ENCODE measurements at regions not wholly inside any gene's neighbourhood (a gene's known extent, or its start where the extent isn't known, plus 50 kb on each side); places are given as distances from the start of the nearest gene placed in this dataset.

DNA sequence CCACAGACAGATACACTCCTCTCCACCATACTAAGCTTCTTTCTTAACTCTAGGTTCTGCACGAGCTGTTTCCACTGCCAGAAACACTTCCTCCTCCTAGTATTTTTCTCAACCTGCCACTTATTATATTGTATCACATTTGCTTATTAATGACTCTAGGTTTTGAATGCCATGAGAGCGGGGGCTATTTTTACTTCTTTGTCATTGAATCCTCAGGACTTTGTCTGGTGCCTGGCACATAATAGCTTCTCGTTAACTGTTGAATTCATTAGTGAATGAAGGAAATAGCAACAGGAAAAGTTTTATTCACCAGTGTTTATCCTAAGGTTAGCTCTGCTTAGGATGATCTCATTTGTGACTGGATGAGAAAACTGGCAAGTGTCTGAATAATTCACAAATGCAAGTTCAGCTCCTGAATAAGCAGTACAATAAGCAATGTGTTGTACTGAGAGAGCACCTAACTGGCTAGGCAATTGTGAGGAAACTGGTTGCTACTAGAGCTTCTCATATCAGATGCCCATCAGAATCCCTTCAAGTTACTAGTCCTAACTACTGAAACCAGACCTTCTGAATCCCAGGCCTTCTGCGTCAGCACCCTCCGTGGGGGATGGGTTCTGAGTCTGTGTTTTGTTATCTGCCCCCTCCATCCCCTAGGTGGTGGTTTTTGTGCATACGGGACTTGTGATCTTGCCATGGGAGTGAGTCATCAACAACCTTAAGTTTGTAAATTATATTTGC, 92.7 kb downstream of the LSMEM1 start:
- TF ChIP-seq OSR1 (CRISPR knock-in tag; IDR thresholded peaks at IDR 0.05), result no peak
- TF ChIP-seq, protein P1, sequence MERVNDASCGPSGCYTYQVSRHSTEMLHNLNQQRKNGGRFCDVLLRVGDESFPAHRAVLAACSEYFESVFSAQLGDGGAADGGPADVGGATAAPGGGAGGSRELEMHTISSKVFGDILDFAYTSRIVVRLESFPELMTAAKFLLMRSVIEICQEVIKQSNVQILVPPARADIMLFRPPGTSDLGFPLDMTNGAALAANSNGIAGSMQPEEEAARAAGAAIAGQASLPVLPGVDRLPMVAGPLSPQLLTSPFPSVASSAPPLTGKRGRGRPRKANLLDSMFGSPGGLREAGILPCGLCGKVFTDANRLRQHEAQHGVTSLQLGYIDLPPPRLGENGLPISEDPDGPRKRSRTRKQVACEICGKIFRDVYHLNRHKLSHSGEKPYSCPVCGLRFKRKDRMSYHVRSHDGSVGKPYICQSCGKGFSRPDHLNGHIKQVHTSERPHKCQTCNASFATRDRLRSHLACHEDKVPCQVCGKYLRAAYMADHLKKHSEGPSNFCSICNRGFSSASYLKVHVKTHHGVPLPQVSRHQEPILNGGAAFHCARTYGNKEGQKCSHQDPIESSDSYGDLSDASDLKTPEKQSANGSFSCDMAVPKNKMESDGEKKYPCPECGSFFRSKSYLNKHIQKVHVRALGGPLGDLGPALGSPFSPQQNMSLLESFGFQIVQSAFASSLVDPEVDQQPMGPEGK (CRISPR knock-in tag; IDR thresholded peaks at IDR 0.05; ENCODE audit: borderline replicate concordance), result no peak
- TF ChIP-seq RARB (CRISPR knock-in tag; IDR thresholded peaks at IDR 0.05), result no peak
- no peak for TF ChIP-seq ZFP3 (CRISPR knock-in tag; IDR thresholded peaks at IDR 0.05)
- TF ChIP-seq, protein P2, sequence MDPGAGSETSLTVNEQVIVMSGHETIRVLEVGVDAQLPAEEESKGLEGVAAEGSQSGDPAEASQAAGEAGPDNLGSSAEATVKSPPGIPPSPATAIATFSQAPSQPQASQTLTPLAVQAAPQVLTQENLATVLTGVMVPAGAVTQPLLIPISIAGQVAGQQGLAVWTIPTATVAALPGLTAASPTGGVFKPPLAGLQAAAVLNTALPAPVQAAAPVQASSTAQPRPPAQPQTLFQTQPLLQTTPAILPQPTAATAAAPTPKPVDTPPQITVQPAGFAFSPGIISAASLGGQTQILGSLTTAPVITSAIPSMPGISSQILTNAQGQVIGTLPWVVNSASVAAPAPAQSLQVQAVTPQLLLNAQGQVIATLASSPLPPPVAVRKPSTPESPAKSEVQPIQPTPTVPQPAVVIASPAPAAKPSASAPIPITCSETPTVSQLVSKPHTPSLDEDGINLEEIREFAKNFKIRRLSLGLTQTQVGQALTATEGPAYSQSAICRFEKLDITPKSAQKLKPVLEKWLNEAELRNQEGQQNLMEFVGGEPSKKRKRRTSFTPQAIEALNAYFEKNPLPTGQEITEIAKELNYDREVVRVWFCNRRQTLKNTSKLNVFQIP (CRISPR knock-in tag; IDR thresholded peaks at IDR 0.05; ENCODE audit: borderline replicate concordance, low read depth), result no peak
- TF ChIP-seq ZC3H10 (CRISPR knock-in tag; IDR thresholded peaks at IDR 0.05), result no peak
- no peak for TF ChIP-seq BACH2 (CRISPR knock-in tag; IDR thresholded peaks at IDR 0.05; ENCODE audit: borderline replicate concordance)
- no peak for TF ChIP-seq ZFP30 (CRISPR knock-in tag; IDR thresholded peaks at IDR 0.05)
- no peak for TF ChIP-seq ZNF8 (CRISPR knock-in tag; IDR thresholded peaks at IDR 0.05)
- TF ChIP-seq TOX (CRISPR knock-in tag; IDR thresholded peaks at IDR 0.05; ENCODE audit: borderline replicate concordance), result no peak; the same call in 1 of the 2 replicates
- TF ChIP-seq, protein P3, sequence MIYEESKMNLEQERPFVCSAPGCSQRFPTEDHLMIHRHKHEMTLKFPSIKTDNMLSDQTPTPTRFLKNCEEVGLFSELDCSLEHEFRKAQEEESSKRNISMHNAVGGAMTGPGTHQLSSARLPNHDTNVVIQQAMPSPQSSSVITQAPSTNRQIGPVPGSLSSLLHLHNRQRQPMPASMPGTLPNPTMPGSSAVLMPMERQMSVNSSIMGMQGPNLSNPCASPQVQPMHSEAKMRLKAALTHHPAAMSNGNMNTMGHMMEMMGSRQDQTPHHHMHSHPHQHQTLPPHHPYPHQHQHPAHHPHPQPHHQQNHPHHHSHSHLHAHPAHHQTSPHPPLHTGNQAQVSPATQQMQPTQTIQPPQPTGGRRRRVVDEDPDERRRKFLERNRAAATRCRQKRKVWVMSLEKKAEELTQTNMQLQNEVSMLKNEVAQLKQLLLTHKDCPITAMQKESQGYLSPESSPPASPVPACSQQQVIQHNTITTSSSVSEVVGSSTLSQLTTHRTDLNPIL (CRISPR knock-in tag; IDR thresholded peaks at IDR 0.05; ENCODE audit: low read depth), result no peak

Measured in SK-N-SH treated with all-trans-retinoic acid at 6 μM for 48 hours (cell line).